WTC11 (cell line): ENCODE measurements at regions not wholly inside any gene's neighbourhood (a gene's known extent, or its start where the extent isn't known, plus 50 kb on each side); places are given as distances from the start of the nearest gene placed in this dataset.

Source experiments
- AR ChIP-seq: fragments of 250-450 bp; sonication (Bioruptor Pico); IDR thresholded peaks from 2 replicates; pipeline ENCODE4 v1.9.0; 2021; ENCODE audit warnings: mild to moderate bottlenecking
- CTCF ChIP-seq: fragments of 200-600 bp; IDR thresholded peaks from 2 replicates; pipeline ENCODE4 v1.8.0; 2022; ENCODE audit warnings: antibody characterized with exemption
- IRF1 ChIP-seq: sonication (generic); formaldehyde crosslinking; IDR thresholded peaks from 2 replicates; pipeline ENCODE4 v1.8.0; 2023; ENCODE audit warnings: missing genetic modification reagents
- SP1 ChIP-seq: sonication (generic); formaldehyde crosslinking; conservative IDR thresholded peaks from 2 replicates; pipeline ENCODE4 v1.8.1; 2022; ENCODE audit warnings: missing genetic modification reagents
- TCF7 ChIP-seq: sonication (generic); formaldehyde crosslinking; IDR thresholded peaks from 2 replicates; pipeline ENCODE4 v1.8.0; 2022; ENCODE audit warnings: mild to moderate bottlenecking, low read depth, missing genetic modification reagents, moderate library complexity
- USF2 ChIP-seq: sonication (generic); formaldehyde crosslinking; IDR thresholded peaks from 2 replicates; pipeline ENCODE4 v1.8.1; 2023; ENCODE audit warnings: mild to moderate bottlenecking, missing genetic modification reagents, moderate library complexity

GRCh38 chr2:217120429-217120828, 260.6 kb upstream of the TNP1 start:
- TF ChIP-seq CTCF (no peak), TCF7 (CRISPR knock-in tag) (no peak), USF2 (CRISPR knock-in tag) (no peak), SP1 (CRISPR knock-in tag) (no peak), AR (CRISPR knock-in tag) (no peak), IRF1 (CRISPR knock-in tag) (no peak)
